GM21526 (cell line): ENCODE measurements at regions not wholly inside any gene's neighbourhood (a gene's known extent, or its start where the extent isn't known, plus 50 kb on each side); places are given as distances from the start of the nearest gene placed in this dataset.

Experiments
- ATAC-seq: cut with Tn5 transposase; IDR thresholded peaks from one replicate; pipeline ENCODE4 v1.9.1; 2021; ENCODE audit warnings: moderate library complexity; ENCODE audit not compliant: unreplicated experiment, low FRiP score

- ATAC-seq = no peak
These were observed 55.7 kb upstream of the OR5AN1 start for GRCh38 chr11:59302991-59303390.

DNA sequence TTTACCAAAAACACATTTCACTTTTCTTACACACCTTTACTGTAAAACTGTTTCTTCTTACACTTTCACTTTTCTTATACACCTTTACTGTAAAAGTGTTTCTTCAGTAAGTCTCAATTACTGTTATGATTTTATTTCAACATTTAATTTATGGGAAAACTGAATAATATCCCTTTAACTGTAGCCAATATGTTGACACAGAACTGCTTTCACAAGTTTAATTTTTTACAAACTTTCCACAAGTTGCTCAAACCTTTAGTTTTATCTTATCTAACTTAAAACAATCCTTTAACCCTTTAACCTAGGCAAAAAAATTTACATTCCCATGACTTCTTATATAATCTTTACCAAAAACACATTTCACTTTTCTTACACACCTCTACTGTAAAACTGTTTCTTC lies 63.3 kb upstream of the OR5AN1 start:
- no peak for ATAC-seq

DNA sequence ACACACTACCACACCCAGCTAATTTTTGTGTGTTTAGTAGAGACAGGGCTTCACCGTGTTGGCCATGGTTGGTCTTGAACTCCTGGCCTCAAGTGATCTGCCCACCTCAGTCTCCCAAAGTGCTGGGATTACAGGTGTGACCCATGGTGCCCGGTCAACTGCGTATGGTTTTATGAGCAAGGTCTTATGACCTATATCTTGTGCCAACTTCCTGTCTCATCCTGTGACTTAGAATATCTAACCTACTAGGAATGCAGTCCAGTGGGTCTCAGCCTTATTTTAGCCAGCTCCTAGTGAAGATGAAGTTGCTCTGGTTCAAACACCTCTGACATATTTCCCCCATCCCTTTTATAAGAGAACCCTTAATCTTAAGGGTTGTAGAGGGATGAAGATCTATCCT lies 66.1 kb upstream of the OR5AN1 start:
- ATAC-seq = no peak

- ATAC-seq = no peak
These were observed 67.5 kb upstream of the OR5AN1 start for GRCh38 chr11:59291228-59291627.

- no peak for ATAC-seq
These were observed 69.1 kb upstream of the OR5AN1 start for GRCh38 chr11:59289356-59290181.

DNA sequence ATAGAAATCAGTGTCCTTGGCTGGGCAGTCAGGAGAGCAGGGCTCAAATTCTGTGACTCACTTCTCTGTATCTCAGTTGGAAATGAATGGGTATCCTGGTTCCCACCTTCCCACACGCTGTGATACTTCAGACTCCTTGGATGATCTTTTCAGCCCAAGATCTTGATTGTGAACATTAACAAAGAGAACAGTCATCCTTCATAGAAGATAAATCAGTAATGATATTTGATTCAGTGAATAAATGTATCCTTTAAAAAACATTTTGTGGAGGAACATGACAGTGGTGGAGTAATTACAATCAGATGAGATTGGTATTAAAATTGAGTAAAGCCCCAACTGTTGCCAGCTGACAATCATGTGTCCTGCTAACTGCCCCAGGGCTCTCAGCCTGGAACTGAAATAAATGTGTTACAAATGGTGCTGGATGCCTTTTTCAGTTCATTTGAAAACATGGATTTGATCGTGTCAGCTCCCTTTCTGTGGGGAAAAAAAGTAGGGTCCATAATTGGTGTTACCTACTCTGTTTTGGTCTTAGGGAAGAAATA lies 72.9 kb upstream of the OR5AN1 start:
- no peak for ATAC-seq

DNA sequence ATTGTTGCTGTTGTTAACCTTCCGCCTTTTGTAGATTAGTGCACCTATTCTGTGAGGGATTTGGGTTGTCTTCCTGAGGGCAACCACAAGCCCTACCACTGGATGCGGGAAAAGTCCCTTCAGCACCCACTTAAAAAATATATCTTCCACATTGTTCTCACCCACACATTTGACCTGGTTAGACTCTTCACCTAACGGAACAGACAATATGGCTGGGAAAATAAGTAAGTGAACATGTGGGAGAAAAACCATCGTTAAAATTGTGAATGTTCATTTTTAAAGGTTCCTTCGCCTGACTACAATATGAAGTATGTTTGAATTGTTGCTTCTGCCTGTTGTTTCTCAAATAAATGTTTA lies 72.0 kb upstream of the MPEG1 start:
- ATAC-seq = no peak

- peak; percentile 84 for ATAC-seq
These were observed 71.4 kb upstream of the MPEG1 start for GRCh38 chr11:59283825-59284772.

DNA sequence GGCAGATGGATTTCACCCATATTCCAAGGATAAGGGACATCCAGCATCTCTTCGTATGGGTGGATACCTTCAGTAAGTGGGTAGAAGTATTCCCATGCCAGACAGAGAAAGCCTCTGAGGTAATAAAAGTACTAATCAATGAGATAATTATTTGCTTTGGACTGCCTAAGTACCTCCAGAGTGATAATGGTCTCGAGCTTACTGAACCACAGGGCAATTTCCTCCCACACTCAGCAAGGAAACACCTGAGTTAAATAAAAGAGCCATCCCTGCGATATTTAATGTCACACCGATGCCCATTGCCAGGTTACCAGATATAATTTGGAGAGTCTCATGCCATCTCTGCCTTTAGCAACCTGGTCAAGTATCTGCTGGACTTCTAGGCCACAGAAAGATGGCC lies 70.6 kb upstream of the MPEG1 start:
- ATAC-seq = no peak

DNA sequence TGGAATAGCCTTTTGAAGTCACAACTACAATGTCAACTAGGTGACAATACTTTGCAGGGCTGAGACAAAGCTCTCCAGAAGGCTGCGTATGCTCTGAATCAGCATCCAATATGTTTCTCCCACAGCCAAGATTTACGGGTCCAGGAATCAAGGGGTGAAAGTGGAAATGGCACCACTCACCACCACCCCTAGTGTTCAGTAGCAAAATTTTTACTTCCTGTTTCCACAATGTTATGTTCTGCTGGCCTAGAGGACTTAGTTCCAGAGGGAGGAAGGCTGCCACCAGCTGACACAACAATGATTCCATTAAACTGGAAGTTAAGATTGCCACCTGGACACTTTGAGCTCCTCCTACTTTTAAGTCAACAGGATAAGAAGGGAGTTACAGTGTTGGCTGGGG lies 68.5 kb upstream of the MPEG1 start:
- no peak for ATAC-seq

DNA sequence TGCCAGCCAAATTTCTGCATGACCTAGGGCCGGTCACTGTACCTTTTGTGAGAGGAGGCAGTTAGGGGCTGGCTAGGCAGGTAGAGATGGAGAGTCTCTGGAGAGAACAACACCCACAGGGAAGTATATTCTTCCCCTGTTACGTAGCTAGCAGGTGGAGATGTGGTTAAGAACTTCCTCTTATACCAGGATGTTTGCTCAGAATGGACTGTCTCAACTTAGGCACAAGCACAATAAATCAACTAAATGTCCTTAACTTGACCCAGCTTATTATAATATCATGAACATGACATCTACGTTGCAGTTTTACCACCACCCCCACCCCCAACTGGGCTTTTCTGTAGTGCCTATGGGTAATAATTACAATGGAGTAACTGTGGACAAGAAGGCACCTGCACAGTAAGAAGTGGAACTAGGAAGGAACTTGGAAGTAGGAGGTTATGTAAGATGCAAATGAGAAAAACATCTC lies 60.7 kb upstream of the MPEG1 start:
- peak; percentile 83 for ATAC-seq

DNA sequence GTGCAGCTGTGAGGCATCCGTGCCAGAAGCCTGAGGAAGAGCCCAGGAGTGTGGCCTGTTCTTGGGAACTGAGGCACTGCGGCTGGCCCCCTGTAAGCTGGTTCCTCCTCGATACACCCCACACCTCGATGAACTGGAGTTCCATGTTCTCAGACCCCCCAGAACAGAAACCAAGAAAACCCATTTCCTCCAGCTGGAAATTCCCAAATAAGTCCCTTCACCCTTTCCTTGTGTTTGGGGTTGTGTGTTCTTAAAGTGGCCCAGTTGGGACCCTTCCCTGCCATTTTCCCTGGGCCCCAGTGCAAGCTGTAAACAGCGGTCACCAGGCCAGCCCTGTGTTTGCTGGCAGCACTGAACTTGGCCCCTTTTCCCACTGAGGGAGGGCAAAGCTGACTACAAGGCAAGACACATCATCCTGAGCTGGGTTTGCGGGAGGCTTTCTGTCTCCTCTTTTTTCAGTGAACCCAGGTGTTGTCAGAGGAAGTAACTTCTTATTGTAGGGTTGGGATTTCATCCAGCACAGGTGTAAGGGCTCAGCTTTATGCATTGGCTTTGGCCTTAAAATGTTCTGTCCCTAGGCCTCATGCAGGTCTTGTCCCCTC lies 60.1 kb upstream of the MPEG1 start:
- peak; percentile 3 for ATAC-seq

DNA sequence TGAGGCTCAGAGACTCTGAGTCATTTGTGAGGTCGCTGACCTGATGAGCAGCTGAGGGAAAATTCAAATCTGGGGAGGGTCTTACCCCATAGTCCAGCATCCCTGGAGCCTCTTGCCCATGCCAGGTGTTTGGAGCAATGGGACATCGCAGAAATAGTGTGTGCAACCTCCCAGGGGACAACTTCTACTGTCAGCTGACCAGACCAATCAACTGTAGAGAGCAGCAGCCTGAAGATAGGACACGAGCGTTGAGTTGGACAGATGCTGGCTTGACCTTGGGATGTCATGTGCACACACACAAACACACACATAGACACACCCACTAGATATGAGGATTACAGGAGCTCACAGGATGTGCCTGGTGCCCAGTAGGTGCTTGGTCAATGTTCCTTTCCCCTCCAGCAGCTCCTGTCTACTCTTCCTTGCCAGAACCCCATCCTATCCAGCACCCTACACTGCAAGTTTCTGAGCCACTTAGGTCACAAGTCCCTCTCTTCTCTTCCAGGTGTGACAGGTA lies 59.1 kb upstream of the MPEG1 start:
- ATAC-seq = no peak

- no peak for ATAC-seq
These were observed 58.6 kb upstream of the MPEG1 start for GRCh38 chr11:59271247-59271755.

- no peak for ATAC-seq
These were observed 55.2 kb upstream of the MPEG1 start for GRCh38 chr11:59267736-59268475.

GRCh38 chr11:59267196-59267595 lies 54.5 kb upstream of the MPEG1 start:
- ATAC-seq = no peak

- ATAC-seq = no peak
These were observed 53.8 kb upstream of the MPEG1 start for GRCh38 chr11:59266491-59266890.

- no peak for ATAC-seq
These were observed 53.0 kb upstream of the MPEG1 start for GRCh38 chr11:59265735-59266134.

- ATAC-seq = no peak
These were observed 52.0 kb upstream of the MPEG1 start for GRCh38 chr11:59264736-59265135.
